ENCODE measurements at regions not wholly inside any gene's neighbourhood (a gene's known extent, or its start where the extent isn't known, plus 50 kb on each side); places are given as distances from the start of the nearest gene placed in this dataset.

GRCh38 chr12:80045594-80045993 lies 53.7 kb upstream of the OTOGL start:
- H3K4me1 Mint-ChIP-seq: no peaks in the 10 kb centered on the region
- no peak overlapping the region for H3K4me3 Mint-ChIP-seq
- H3K27me3 Mint-ChIP-seq: peaks cover 12% of the 10 kb centered on the region
- ATAC-seq (ENCODE audit: low read depth): no peak
- H3K27ac Mint-ChIP-seq: no peak overlapping the region
- peaks cover 2% of the 10 kb centered on the region for H3K9me3 Mint-ChIP-seq
- H3K36me3 Mint-ChIP-seq: peaks cover 1% of the 10 kb centered on the region
- DNase-seq (ENCODE audit: low spot score in 2 of 2): no peak

GRCh38 chr12:80044694-80045046 lies 54.7 kb upstream of the OTOGL start:
- Mint-ChIP-seq H3K27me3 (peaks cover 6% of the 10 kb centered on the region), H3K9me3 (peaks cover 2% of the 10 kb centered on the region), H3K4me3 (no peak overlapping the region), H3K36me3 (peaks cover 1% of the 10 kb centered on the region), H3K27ac (no peak overlapping the region), H3K4me1 (peaks cover 4% of the 10 kb centered on the region)
- DNase-seq (ENCODE audit: low spot score in 2 of 2): no peak
- no peak for ATAC-seq (ENCODE audit: low read depth)

GRCh38 chr12:80041692-80042091 lies 57.6 kb upstream of the OTOGL start:
- Mint-ChIP-seq H3K9me3 (peaks cover 2% of the 10 kb centered on the region), H3K4me1 (peaks cover 4% of the 10 kb centered on the region), H3K36me3 (peaks cover 1% of the 10 kb centered on the region), H3K27ac (no peak overlapping the region), H3K4me3 (no peak overlapping the region), H3K27me3 (peaks cover 9% of the 10 kb centered on the region)
- DNase-seq (ENCODE audit: low spot score in 2 of 2): no peak
- no peak for ATAC-seq (ENCODE audit: low read depth)

GRCh38 chr12:80041071-80041470 lies 58.3 kb upstream of the OTOGL start:
- no peak for DNase-seq (ENCODE audit: low spot score in 2 of 2)
- no peak overlapping the region for H3K27ac Mint-ChIP-seq
- H3K9me3 Mint-ChIP-seq: peaks cover 2% of the 10 kb centered on the region
- H3K36me3 Mint-ChIP-seq: peaks cover 1% of the 10 kb centered on the region
- peaks cover 9% of the 10 kb centered on the region for H3K27me3 Mint-ChIP-seq
- ATAC-seq (ENCODE audit: low read depth): no peak
- H3K4me3 Mint-ChIP-seq: no peak overlapping the region
- H3K4me1 Mint-ChIP-seq: peaks cover 4% of the 10 kb centered on the region

GRCh38 chr12:80040075-80040738 lies 59.1 kb upstream of the OTOGL start:
- Mint-ChIP-seq H3K36me3 (peaks cover 1% of the 10 kb centered on the region), H3K4me3 (no peak overlapping the region), H3K27me3 (peaks cover 9% of the 10 kb centered on the region), H3K4me1 (peaks cover 4% of the 10 kb centered on the region), H3K27ac (no peak overlapping the region), H3K9me3 (peaks cover 2% of the 10 kb centered on the region)
- no peak for ATAC-seq (ENCODE audit: low read depth)
- no peak for DNase-seq (ENCODE audit: low spot score in 2 of 2)

- no peaks in the 10 kb centered on the region for H3K36me3 Mint-ChIP-seq
- peaks cover 5% of the 10 kb centered on the region for H3K27me3 Mint-ChIP-seq
- no peaks in the 10 kb centered on the region for H3K9me3 Mint-ChIP-seq
- H3K4me1 Mint-ChIP-seq: peaks cover 4% of the 10 kb centered on the region
- ATAC-seq (ENCODE audit: low read depth) (no peak), DNase-seq (ENCODE audit: low spot score in 2 of 2) (no peak)
- no peak overlapping the region for H3K4me3 Mint-ChIP-seq
- H3K27ac Mint-ChIP-seq: no peak overlapping the region
These were observed 61.2 kb upstream of the OTOGL start for GRCh38 chr12:80038062-80038560.

- no peak overlapping the region for H3K27ac Mint-ChIP-seq
- H3K9me3 Mint-ChIP-seq: no peaks in the 10 kb centered on the region
- peaks cover 4% of the 10 kb centered on the region for H3K4me1 Mint-ChIP-seq
- H3K27me3 Mint-ChIP-seq: peaks cover 15% of the 10 kb centered on the region
- no peaks in the 10 kb centered on the region for H3K36me3 Mint-ChIP-seq
- DNase-seq (ENCODE audit: low spot score in 2 of 2) (no peak), ATAC-seq (ENCODE audit: low read depth) (no peak)
- no peak overlapping the region for H3K4me3 Mint-ChIP-seq
These were observed 65.9 kb upstream of the OTOGL start for GRCh38 chr12:80033448-80033847.

GRCh38 chr12:80032946-80033345 lies 66.4 kb upstream of the OTOGL start:
- no peaks in the 10 kb centered on the region for H3K36me3 Mint-ChIP-seq
- H3K27ac Mint-ChIP-seq: no peak overlapping the region
- peaks cover 12% of the 10 kb centered on the region for H3K27me3 Mint-ChIP-seq
- peaks cover 4% of the 10 kb centered on the region for H3K4me1 Mint-ChIP-seq
- ATAC-seq (ENCODE audit: low read depth): no peak
- DNase-seq (ENCODE audit: low spot score in 2 of 2): no peak
- H3K4me3 Mint-ChIP-seq: no peak overlapping the region
- H3K9me3 Mint-ChIP-seq: no peaks in the 10 kb centered on the region

- Mint-ChIP-seq H3K27me3 (peaks cover 10% of the 10 kb centered on the region), H3K4me3 (no peak overlapping the region), H3K4me1 (peaks cover 4% of the 10 kb centered on the region), H3K36me3 (no peaks in the 10 kb centered on the region), H3K9me3 (no peaks in the 10 kb centered on the region), H3K27ac (no peak overlapping the region)
- DNase-seq (ENCODE audit: low spot score in 2 of 2) (no peak), ATAC-seq (ENCODE audit: low read depth) (no peak)
These were observed 68.1 kb upstream of the OTOGL start for GRCh38 chr12:80031229-80031628.

- Mint-ChIP-seq H3K4me3 (no peak overlapping the region), H3K4me1 (no peaks in the 10 kb centered on the region), H3K9me3 (peaks cover 5% of the 10 kb centered on the region), H3K27me3 (peaks cover 11% of the 10 kb centered on the region), H3K27ac (no peak overlapping the region), H3K36me3 (peaks cover 3% of the 10 kb centered on the region)
- DNase-seq (ENCODE audit: low spot score in 2 of 2) (no peak), ATAC-seq (ENCODE audit: low read depth) (no peak)
These were observed 73.7 kb upstream of the OTOGL start for GRCh38 chr12:80025638-80026037.

GRCh38 chr12:80019691-80020090 lies 79.6 kb upstream of the OTOGL start:
- Mint-ChIP-seq H3K4me1 (no peaks in the 10 kb centered on the region), H3K4me3 (no peak overlapping the region)

GRCh38 chr12:80018119-80018518 lies 81.2 kb upstream of the OTOGL start:
- H3K4me1 Mint-ChIP-seq: no peaks in the 10 kb centered on the region
- peaks cover 2% of the 10 kb centered on the region for H3K36me3 Mint-ChIP-seq
- ATAC-seq (ENCODE audit: low read depth) (no peak), DNase-seq (ENCODE audit: low spot score in 2 of 2) (no peak)
- H3K4me3 Mint-ChIP-seq: no peak overlapping the region
- H3K27ac Mint-ChIP-seq: no peak overlapping the region
- H3K9me3 Mint-ChIP-seq: peaks cover 2% of the 10 kb centered on the region
- peaks cover 6% of the 10 kb centered on the region for H3K27me3 Mint-ChIP-seq

More at GRCh38 chr12:80019691-80020090, 79.6 kb upstream of the OTOGL start:
- H3K9me3 Mint-ChIP-seq: peaks cover 2% of the 10 kb centered on the region
- no peak overlapping the region for H3K27ac Mint-ChIP-seq
- ATAC-seq (ENCODE audit: low read depth): no peak
- H3K36me3 Mint-ChIP-seq: peaks cover 2% of the 10 kb centered on the region
- H3K27me3 Mint-ChIP-seq: peaks cover 5% of the 10 kb centered on the region
- DNase-seq (ENCODE audit: low spot score in 2 of 2): no peak

- ATAC-seq (ENCODE audit: low read depth) (no peak), DNase-seq (ENCODE audit: low spot score in 2 of 2) (no peak)
- no peak overlapping the region for H3K4me3 Mint-ChIP-seq
- peaks cover 6% of the 10 kb centered on the region for H3K27me3 Mint-ChIP-seq
- peaks cover 2% of the 10 kb centered on the region for H3K9me3 Mint-ChIP-seq
- no peak overlapping the region for H3K27ac Mint-ChIP-seq
- H3K4me1 Mint-ChIP-seq: no peaks in the 10 kb centered on the region
- H3K36me3 Mint-ChIP-seq: peaks cover 2% of the 10 kb centered on the region
These were observed 82.0 kb upstream of the OTOGL start for GRCh38 chr12:80017261-80017870.

GRCh38 chr12:80016684-80017083 lies 81.8 kb upstream of the PPP1R12A start:
- peaks cover 6% of the 10 kb centered on the region for H3K27me3 Mint-ChIP-seq
- H3K27ac Mint-ChIP-seq: no peak overlapping the region
- H3K9me3 Mint-ChIP-seq: peaks cover 2% of the 10 kb centered on the region
- H3K4me1 Mint-ChIP-seq: no peaks in the 10 kb centered on the region
- peaks cover 2% of the 10 kb centered on the region for H3K36me3 Mint-ChIP-seq
- ATAC-seq (ENCODE audit: low read depth) (no peak), DNase-seq (ENCODE audit: low spot score in 2 of 2) (no peak)
- H3K4me3 Mint-ChIP-seq: no peak overlapping the region

GRCh38 chr12:80015660-80016059 lies 80.8 kb upstream of the PPP1R12A start:
- peaks cover 2% of the 10 kb centered on the region for H3K36me3 Mint-ChIP-seq
- peaks cover 6% of the 10 kb centered on the region for H3K27me3 Mint-ChIP-seq
- no peak overlapping the region for H3K4me3 Mint-ChIP-seq
- no peak for ATAC-seq (ENCODE audit: low read depth)
- H3K9me3 Mint-ChIP-seq: peaks cover 2% of the 10 kb centered on the region
- no peak for DNase-seq (ENCODE audit: low spot score in 2 of 2)
- no peaks in the 10 kb centered on the region for H3K4me1 Mint-ChIP-seq
- no peak overlapping the region for H3K27ac Mint-ChIP-seq

Measured in memory B cell (primary cell).